COLO668 (cell line): ENCODE measurements at regions not wholly inside any gene's neighbourhood (a gene's known extent, or its start where the extent isn't known, plus 50 kb on each side); places are given as distances from the start of the nearest gene placed in this dataset.

Experiments
- DNase-seq: peaks from one replicate; lab custom pipeline; 2025; ENCODE audit not compliant: unreplicated experiment; lab: John Stamatoyannopoulos, UW

DNA sequence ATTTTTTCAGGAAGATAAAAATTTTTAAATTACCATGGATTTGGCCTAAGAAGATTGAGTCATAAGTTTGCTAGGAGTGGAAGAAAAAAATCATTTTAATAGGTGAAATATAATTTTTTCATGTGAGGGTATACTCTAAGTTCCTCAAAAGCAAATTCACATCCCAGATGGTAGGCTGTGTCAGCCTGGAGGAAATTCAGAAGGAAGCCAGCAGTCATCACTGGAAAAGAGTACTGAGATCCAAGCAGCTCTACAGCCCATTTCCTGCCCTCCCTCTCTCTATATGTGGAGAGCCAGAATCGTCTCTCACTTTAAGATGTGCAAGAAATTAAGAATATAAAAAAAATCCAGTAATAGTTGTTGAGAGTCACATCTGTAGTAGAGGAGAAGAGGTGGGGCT lies 126.5 kb upstream of the CDH18 start:
- no peak for DNase-seq

DNA sequence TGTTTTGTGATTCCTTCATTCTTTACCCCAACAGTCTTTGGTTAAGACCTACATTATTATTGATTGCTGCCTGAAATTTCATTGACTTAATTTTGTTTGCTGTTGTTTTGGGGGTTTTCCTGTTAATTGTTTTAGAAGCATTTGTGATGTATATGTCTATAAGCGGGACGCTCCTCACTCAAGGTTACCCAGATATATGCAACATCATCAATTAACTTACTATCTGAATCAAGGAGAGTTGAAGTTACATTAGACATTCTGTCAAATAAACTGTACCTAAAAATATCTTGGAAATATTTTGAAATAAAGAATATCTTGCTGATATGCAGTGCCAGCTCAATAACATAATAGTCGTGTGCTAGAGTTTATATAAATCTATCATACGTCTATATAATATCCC lies 125.9 kb upstream of the CDH18 start:
- DNase-seq, result no peak

DNA sequence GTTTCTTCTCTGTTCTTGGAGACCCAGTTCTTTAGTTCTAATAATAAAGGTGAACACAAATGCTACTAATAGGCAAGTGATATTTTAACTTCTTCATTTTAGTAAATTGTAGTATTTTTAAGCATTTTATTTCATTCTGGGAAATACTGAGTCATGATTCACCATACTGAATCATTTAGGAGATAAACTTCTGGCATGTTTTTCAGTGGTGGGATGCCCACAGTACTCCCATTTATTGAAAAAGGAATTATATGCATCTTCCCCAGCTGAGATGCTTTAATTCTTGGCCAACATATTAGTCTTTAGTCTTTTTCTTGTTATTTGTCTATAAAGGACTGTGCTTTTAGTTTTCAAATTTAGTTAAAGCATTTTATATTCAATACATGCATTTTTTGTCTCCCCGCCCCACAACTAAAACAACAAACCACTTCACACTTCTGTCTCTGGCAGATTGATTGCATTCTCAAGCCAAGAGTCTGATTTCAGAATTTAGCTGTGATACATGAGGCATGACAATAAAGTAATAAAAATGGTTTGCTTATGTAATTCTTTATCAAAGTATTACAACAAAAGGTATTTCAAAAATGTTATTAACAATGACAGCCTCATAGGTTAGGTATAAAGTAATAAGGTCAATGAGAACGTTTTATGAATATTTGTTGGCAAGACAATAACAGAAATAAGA lies 125.2 kb upstream of the CDH18 start:
- no peak for DNase-seq

DNA sequence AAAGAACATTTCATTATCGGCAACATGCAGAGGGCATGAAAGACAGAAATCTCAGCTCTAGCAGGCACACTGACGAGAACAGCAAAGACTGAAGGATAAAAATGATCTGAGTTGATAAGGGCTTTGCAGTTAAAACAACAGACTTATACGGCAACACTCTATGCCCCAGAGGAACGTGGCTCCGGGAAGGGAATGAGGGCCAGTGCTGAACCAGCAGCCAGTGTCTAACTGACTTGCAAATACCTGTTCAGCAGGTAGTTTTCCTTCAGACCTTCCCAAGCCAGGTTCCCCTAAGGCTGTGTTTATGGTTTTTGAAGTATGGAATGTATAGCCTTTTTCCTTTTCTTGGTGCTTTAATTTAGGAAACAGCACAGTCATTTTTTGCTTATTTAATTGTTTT lies 121.3 kb upstream of the CDH18 start:
- no peak for DNase-seq

DNA sequence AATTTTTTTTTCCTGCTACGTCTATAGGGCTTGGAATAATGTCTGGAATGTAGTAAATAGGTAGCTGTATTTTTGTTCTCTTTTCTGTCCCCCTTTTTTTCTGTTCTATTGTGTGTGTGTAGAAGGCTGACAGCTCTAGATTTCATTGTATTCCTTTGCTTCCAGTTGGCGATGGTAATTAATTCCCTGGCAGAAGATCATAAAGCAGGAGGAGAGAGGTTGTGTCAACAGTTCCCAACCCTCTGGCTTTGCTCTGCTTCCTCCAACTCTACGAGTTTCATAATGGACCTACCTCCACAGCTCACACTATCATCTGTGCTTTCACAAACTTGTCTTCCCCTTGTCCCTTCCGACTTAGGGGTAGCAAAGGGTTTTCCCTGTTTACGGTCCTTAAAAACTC lies 117.9 kb upstream of the CDH18 start:
- peak; percentile 28 for DNase-seq

DNA sequence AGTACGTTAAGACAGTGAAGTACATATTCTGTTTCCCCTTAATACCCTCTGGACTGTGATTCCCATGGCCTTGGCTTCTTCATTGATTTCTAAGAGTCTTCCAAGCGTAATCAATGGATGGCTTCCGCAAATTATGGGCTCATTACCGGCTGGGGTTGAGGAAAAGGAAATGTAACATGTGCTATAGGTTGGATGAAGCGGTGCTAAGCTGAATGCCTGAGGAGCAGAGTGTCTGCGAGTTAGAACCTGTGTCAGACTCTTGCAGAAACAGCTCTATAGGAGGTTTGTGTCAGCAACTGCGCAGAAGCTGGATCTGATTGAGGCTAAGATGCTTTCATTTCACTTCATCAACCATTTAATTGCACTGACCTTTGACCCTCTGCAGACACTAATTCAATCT lies 114.3 kb upstream of the CDH18 start:
- DNase-seq, result no peak

DNA sequence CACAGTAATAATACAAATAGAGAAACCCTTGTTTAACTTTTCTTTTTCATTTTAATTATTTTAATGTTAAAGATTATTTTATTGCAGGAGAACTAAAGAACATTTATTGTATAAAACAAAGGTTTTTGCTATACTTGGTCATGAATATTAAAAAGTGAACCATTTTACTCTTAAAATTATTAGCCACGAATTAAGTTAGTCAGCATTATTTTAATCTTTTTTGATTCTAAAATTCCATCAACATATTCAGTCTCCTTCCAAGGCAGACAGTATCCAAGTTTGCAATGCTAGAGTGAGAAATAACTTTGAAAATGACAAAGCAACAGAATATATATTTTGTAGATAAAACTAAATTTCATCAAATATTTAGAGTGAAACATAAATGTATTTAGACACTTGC lies 110.7 kb upstream of the CDH18 start:
- no peak for DNase-seq

DNA sequence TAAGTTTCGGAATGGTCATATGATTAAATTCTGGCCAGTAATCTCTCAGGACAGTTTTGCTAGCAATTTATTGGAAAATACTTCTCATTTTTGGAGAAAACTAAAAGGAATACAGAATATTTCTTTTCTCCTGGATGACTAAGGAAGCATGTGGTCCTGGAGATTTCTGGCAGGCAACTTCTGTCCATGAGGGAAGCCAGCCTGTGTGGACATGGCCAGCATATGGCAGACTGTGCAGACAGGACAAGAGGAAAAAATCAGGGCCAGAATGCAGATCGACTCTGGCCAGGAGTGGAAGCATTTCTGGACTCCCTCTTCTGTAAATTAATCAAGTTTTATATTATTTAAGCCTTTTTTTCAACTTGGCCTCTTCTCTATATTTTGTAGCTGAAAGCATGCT lies 100.4 kb upstream of the CDH18 start:
- no peak for DNase-seq

DNA sequence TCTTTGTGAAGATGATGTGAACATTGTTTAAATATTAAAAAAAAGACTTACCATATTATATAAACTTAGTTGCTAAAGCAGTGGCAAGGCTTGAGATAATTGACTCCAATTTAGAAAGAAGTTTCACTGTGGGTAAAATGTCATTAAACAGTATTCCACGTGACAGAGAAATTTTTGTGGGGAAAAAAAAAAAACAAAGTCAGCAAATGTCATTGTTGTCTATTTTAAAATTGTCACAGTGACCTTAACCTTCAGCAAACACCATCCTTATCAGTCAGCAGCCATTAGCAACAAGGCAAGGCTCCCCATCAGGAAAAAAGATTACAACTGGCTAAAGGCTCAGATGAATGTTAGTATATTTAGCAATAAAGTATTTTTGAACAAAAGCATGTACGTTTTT lies 99.3 kb upstream of the CDH18 start:
- no peak for DNase-seq

DNA sequence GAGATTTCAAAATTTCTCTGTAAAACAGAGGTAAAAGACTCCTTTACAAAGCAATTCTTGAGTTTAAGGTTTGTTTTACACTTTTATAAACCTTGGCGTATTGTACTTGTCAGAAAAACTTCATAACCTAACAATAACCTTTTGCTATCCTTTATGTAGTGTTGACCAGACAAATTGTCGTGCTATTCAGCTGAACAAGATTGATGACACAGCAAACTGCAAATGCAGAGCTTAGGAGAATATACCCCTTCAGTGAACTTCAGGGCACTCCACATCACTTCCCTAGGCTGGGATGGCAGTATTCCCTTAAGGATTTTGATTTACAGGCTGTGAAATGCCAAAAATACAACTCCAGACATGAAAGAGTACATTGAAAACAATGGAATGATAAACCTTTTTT lies 89.2 kb upstream of the CDH18 start:
- DNase-seq, result no peak

DNA sequence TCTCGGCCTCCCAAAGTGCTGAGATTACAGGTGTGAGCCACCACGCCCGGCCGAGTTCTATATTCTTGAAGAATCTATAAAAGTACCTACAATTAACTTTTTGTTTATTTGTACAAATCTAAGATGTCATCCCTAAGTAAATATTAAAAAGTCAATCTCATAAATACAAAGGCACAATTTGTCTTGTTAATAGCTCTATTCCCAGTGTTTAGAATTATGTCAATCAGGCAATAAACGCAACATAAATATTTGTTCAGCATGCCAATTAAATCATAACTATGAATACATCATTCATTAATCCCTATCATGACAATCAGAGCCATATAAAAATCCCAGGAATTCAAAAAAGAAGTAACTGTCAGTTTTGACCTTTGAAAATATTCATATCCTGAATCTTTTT lies 68.9 kb upstream of the CDH18 start:
- no peak for DNase-seq

DNA sequence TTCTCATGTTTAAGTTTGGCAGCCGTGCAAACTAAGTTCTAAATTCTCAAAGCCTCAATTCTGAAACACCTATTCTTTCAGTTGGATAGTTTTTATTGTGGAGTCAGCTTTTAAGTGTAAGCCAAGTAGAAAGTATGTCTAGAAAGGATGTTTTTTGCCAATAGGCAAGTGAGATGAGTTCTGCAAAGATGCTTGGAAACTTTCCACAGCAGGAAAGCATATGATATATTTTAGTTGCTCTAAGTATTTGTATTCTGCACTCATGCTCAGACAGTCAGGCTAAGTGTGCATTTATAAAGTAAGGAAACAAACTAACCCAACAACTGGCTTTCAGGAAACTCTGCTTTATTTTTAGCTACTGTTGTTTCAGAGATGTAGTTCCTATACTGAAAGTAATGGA lies 67.3 kb upstream of the CDH18 start:
- no peak for DNase-seq

DNA sequence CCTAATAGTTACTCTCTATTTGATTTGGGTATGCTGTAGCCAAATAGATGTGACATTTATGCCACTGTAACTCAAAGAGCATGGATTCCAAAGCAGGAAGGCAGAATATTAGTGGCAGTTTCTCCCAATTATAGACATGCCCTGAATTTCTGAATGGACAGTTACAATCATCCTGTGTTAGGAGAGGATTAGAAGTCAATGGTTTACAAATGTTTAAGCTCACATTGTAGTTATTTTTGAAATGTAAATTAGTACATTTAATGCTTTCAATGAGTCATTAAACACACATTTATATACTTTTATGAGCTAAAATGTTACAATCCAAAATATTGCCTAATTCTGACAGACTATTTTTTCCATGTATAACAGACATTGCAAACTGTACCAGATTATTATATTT lies 62.3 kb upstream of the CDH18 start:
- DNase-seq, result no peak

DNA sequence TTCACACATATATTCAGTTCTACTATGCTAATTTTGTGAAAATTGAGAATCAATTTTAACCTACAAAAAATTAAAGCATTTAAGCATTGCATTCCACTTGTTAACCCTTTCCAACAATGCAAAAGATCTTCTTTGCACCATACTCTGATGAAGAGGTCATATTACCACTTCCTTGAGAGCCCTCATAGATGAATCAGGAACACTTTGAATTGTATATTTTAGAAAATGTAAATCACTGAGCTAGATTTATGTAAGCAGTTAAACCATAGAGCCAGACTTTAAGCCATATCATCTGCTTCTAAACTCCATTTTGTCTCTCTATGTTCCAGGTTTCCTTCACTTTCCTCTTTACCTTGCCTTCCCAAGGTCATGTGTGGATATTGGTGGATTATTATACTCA lies 56.5 kb upstream of the CDH18 start:
- no peak for DNase-seq

DNA sequence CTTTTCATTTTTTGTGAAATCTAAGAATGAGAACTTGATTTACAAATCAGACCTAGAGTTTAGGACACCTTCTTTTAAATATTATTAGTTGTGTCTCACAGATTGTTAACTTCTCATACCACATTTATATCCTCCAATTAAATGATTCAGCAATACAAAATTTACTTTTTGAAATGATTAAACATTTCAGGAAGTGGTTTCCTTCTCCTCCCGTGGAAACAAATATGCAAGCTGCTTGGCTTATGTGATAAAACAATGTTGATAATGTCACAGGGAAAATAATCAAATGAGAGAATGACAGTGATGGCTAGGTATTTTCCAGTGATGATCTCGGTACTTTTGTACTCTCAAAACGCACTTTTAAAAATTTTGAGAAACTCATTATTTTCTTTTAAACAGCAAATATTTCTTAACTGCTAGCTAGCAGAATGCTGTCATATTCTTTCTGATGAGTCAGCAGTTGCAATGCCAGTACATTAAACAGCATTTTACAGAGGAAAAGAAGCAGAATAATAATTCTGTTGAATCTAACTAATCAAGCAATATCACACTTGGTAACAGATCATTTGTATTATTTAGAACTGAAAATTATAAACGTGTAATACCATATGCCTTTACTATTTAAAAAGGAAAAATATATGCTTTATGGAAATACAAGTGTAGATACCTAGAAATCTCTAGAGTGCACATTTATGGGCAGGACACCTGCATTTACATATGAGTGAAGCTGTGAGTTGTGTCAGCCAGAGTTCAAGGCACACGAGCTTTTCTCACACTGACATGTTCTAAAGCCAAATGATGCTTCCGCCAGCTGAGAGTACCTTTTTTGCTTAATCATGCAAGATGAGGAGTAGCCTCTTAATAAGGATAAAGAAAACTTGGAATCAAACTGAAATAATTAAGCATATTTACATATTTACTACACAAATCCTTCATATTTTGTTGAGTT lies 53.6 kb upstream of the CDH18 start:
- no peak for DNase-seq

DNA sequence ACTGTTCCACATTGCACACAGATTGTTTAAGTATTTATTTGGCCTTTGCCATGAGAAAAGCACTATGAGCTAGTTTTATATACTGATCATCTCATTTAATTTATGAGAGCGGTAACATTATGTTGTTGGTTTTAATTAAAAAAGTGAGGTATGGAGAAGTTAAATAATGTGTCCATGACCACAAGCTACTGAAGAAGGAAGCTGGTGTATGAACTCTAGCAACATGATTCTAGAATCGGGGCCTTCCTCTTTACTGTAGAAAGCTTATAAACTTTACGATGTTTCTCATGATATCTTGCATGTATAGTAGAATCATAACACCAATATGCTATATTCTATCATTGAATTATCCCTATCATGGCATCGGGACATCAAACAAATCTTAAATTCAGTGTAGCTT lies 52.9 kb upstream of the CDH18 start:
- no peak for DNase-seq
